ENCODE measurements at regions not wholly inside any gene's neighbourhood (a gene's known extent, or its start where the extent isn't known, plus 50 kb on each side); places are given as distances from the start of the nearest gene placed in this dataset.

GRCh38 chr2:239588451-239589269 is 187.8 kb upstream of the HDAC4 start:
- Histone ChIP-seq H3K4me1 (no peaks in the 10 kb centered on the region), H3K4me3 (no peak overlapping the region), H3K36me3 (replicated peaks in 1 of 2; ENCODE audit: insufficient read depth in 1 of 2, low read depth in 2 of 2) (no peaks in the 10 kb centered on the region), H3K27ac (no peak overlapping the region), H3K9me3 (no peaks in the 10 kb centered on the region), H3K27me3 (no peaks in the 10 kb centered on the region)
- 77 to 87% methylated on average over 4 to 13 of the region's 13 CpGs for WGBS, 2 donors
- DNase-seq (no peak), ATAC-seq (no peak)
- intact Hi-C loops (cut with DNase I) = no loop called here
- TF ChIP-seq POLR2A (IDR thresholded peaks at IDR 0.05) (no peak), CTCF (IDR thresholded peaks at IDR 0.05) (no peak)

- Histone ChIP-seq H3K36me3 (replicated peaks in 1 of 2; ENCODE audit: insufficient read depth in 1 of 2, low read depth in 2 of 2) (no peaks in the 10 kb centered on the region), H3K27ac (no peak overlapping the region), H3K27me3 (no peaks in the 10 kb centered on the region), H3K4me3 (no peak overlapping the region), H3K9me3 (no peaks in the 10 kb centered on the region), H3K4me1 (no peaks in the 10 kb centered on the region)
- DNase-seq (no peak), ATAC-seq (no peak)
- intact Hi-C loops (cut with DNase I) = no loop called here
- TF ChIP-seq CTCF (IDR thresholded peaks at IDR 0.05) (no peak), POLR2A (IDR thresholded peaks at IDR 0.05) (no peak)
- 45 to 62% methylated on average over 14 of the region's 14 CpGs for WGBS, 2 donors
Measured at GRCh38 chr2:239587841-239588240, 187.0 kb upstream of the HDAC4 start.

GRCh38 chr2:239587311-239587731 is 186.5 kb upstream of the HDAC4 start:
- 55 to 62% methylated on average over 16 of the region's 16 CpGs for WGBS, 2 donors
- no peak for TF ChIP-seq POLR2A (IDR thresholded peaks at IDR 0.05)
- intact Hi-C loops (cut with DNase I) = no loop called here
- Histone ChIP-seq H3K27me3 (no peaks in the 10 kb centered on the region), H3K4me3 (no peak overlapping the region), H3K4me1 (no peaks in the 10 kb centered on the region), H3K36me3 (replicated peaks in 1 of 2; ENCODE audit: insufficient read depth in 1 of 2, low read depth in 2 of 2) (no peaks in the 10 kb centered on the region), H3K27ac (no peak overlapping the region), H3K9me3 (no peaks in the 10 kb centered on the region)
- DNase-seq (no peak), ATAC-seq (no peak)

- Histone ChIP-seq H3K27ac (no peak overlapping the region), H3K9me3 (no peaks in the 10 kb centered on the region), H3K27me3 (no peaks in the 10 kb centered on the region), H3K36me3 (replicated peaks in 1 of 2; ENCODE audit: insufficient read depth in 1 of 2, low read depth in 2 of 2) (no peaks in the 10 kb centered on the region), H3K4me3 (no peak overlapping the region), H3K4me1 (no peaks in the 10 kb centered on the region)
- WGBS, 2 donors = 64 to 72% methylated on average over 15 to 22 of the region's 22 CpGs
- no peak for DNase-seq
- intact Hi-C loops (cut with DNase I) = no loop called here
- ATAC-seq = no peak
- TF ChIP-seq CTCF (IDR thresholded peaks at IDR 0.05) (no peak), POLR2A (IDR thresholded peaks at IDR 0.05) (no peak)
Measured at GRCh38 chr2:239586651-239587310, 186.0 kb upstream of the HDAC4 start.

GRCh38 chr2:239585422-239585821 is 184.6 kb upstream of the HDAC4 start:
- Histone ChIP-seq H3K4me1 (no peaks in the 10 kb centered on the region), H3K9me3 (no peaks in the 10 kb centered on the region), H3K4me3 (no peak overlapping the region), H3K36me3 (replicated peaks in 1 of 2; ENCODE audit: insufficient read depth in 1 of 2, low read depth in 2 of 2) (no peaks in the 10 kb centered on the region), H3K27ac (no peak overlapping the region), H3K27me3 (no peaks in the 10 kb centered on the region)
- ATAC-seq (no peak), DNase-seq (no peak)
- intact Hi-C loops (cut with DNase I) = no loop called here
- 45 to 46% methylated on average over 10 of the region's 10 CpGs for WGBS, 2 donors
- TF ChIP-seq CTCF (IDR thresholded peaks at IDR 0.05) = no peak
- no peak for TF ChIP-seq POLR2A (IDR thresholded peaks at IDR 0.05)
